GM12878 (cell line): ENCODE measurements at regions not wholly inside any gene's neighbourhood (a gene's known extent, or its start where the extent isn't known, plus 50 kb on each side); places are given as distances from the start of the nearest gene placed in this dataset.

Source experiments
- ATAC-seq: fragments of 200-7000 bp; cut with Tn5 transposase; 3 replicates; pipeline ENCODE4 v1.9.1; 2020; ENCODE audit warnings: mild to moderate bottlenecking, moderate library complexity
- BruUV-seq: library from RNA; stranded (reverse); fragments of 400-500 nt; replicated peaks from 2 replicates; lab custom pipeline; 2021; lab: Mats Ljungman, UMichigan
- CTCF ChIA-PET: fragments of 300-600 bp; sonication (Branson Sonifier 250); formaldehyde crosslinking; extraction: SDS; loops from one replicate; lab custom pipeline; 2021; ENCODE audit warnings: inconsistent platforms; lab: Yijun Ruan, JAX
- POLR2A ChIA-PET: fragments of 350-600 bp; formaldehyde crosslinking; extraction: SDS; loops from one replicate; lab custom pipeline; 2021; ENCODE audit warnings: inconsistent platforms; lab: Charles Lee
- RAD21 ChIA-PET: fragments of 300-600 bp; sonication (Branson Sonifier 250); formaldehyde crosslinking; loops from one replicate; lab custom pipeline; 2023; ENCODE audit warnings: antibody characterized with exemption; ENCODE audit not compliant: unreplicated experiment; lab: Charles Lee
- SMC1A ChIA-PET: fragments of 300-600 bp; sonication (Branson Sonifier 250); formaldehyde crosslinking; loops from one replicate; lab custom pipeline; 2023; ENCODE audit not compliant: unreplicated experiment, uncharacterized antibody; lab: Charles Lee
- DNase-seq: peaks from one replicate; pipeline ENCODE4 v3.0.0-alpha.2; 2011; ENCODE audit warnings: low read depth, low spot score
- FAIRE-seq: peaks from 3 replicates; lab custom pipeline; 2011; peaks lifted over from hg19 to GRCh38; lab: Jason Lieb, UNC
- H2AFZ ChIP-seq: 2 replicates; pipeline ENCODE4 v1.6.0; 2011; ENCODE audit warnings: low read depth, low read length, control low read depth; ENCODE audit not compliant: control insufficient read depth
- H3K27ac ChIP-seq: 2 replicates; pipeline ENCODE4 v1.5.1; 2011; ENCODE audit warnings: control low read depth; ENCODE audit not compliant: control insufficient read depth, insufficient read depth
- H3K27me3 ChIP-seq, 2 experiments: replicated peaks in 1 of 2; 2 replicates each; pipeline versions ENCODE4 v1.6.0 to v1.6.1; 2011; ENCODE audit warnings: low read length in 1 of 2; ENCODE audit not compliant: control insufficient read depth in 2 of 2, insufficient read depth in 2 of 2
- H3K36me3 ChIP-seq, 2 experiments: 2 replicates each; pipeline ENCODE4 v1.5.1; 2011; ENCODE audit warnings: low read length in 1 of 2; ENCODE audit not compliant: control insufficient read depth in 2 of 2, insufficient read depth in 2 of 2
- H3K4me1 ChIP-seq: 2 replicates; pipeline ENCODE4 v1.6.1; 2011; ENCODE audit warnings: mild to moderate bottlenecking, low read length, moderate library complexity, mixed read lengths; ENCODE audit not compliant: control insufficient read depth, insufficient read depth
- H3K4me2 ChIP-seq: 2 replicates; pipeline ENCODE4 v1.6.0; 2011; ENCODE audit warnings: control low read depth; ENCODE audit not compliant: control insufficient read depth, insufficient read depth
- H3K4me3 ChIP-seq: fragments of 200-600 bp; sonication (generic); 2 replicates; pipeline ENCODE4 v1.5.1; 2016
- H3K79me2 ChIP-seq: 2 replicates; pipeline ENCODE4 v1.6.0; 2011; ENCODE audit warnings: low read length; ENCODE audit not compliant: control insufficient read depth, insufficient read depth
- H3K9ac ChIP-seq: 2 replicates; pipeline ENCODE4 v1.8.0; 2011; ENCODE audit warnings: low read length, control low read depth, mixed read lengths; ENCODE audit not compliant: control insufficient read depth, insufficient read depth
- H3K9me3 ChIP-seq: replicated peaks from 3 replicates; pipeline ENCODE4 v1.5.1; 2011; ENCODE audit warnings: mild to moderate bottlenecking, low read length; ENCODE audit not compliant: control insufficient read depth, insufficient read depth
- H4K20me1 ChIP-seq: 2 replicates; pipeline ENCODE4 v1.6.0; 2011; ENCODE audit not compliant: control insufficient read depth, insufficient read depth
- NR2F1 ChIP-seq: fragments of 450-650 bp; conservative IDR thresholded peaks from 2 replicates; pipeline ENCODE4 v1.6.1; 2017; ENCODE audit warnings: mild to moderate bottlenecking
- POLR2AphosphoS2 ChIP-seq: IDR thresholded peaks from 2 replicates; pipeline ENCODE4 v1.6.1; 2011; ENCODE audit warnings: low read depth, mild to moderate bottlenecking, low read length, improper control_type of control experiment, moderate library complexity
- RAD51 ChIP-seq: fragments of 450-650 bp; IDR thresholded peaks from 2 replicates; pipeline ENCODE4 v1.6.1; 2016; ENCODE audit warnings: moderate library complexity, mild to moderate bottlenecking, inconsistent platforms
- SREBF1 ChIP-seq: IDR thresholded peaks from 2 replicates; pipeline ENCODE4 v1.6.1; 2012; ENCODE audit warnings: mild to moderate bottlenecking, low read length
- WGBS: methylation state at CpG from one replicate; pipeline ENCODE4 v1.1.6; 2016; ENCODE audit warnings: low lambda C conversion rate; ENCODE audit not compliant: insufficient replicate concordance, insufficient coverage; ENCODE audit errors: missing lambda C conversion rate; 5-methylcytosine and 5-hydroxymethylcytosine counted together
- in situ Hi-C: fragments of 300-500 bp; cut with MboI; formaldehyde crosslinking; loops from 9 replicates; pipeline ENCODE4 v1.14.3; 2018; ENCODE audit warnings: mixed read lengths
- intact Hi-C: fragments of 100-400 bp; cut with micrococcal nuclease; formaldehyde crosslinking; loops from one replicate; pipeline ENCODE4 v1.14.2; 2022; ENCODE audit not compliant: unreplicated experiment
- TF ChIP-seq, protein P1 (sequence below): fragments of 450-650 bp; IDR thresholded peaks from 2 replicates; pipeline ENCODE4 v1.6.1; 2017; ENCODE audit warnings: antibody characterized with exemption, mild to moderate bottlenecking, moderate library complexity
- TF ChIP-seq, protein P2 (sequence below): IDR thresholded peaks from 2 replicates; pipeline ENCODE4 v1.6.1; 2012; ENCODE audit warnings: low read depth, low read length, improper control_type of control experiment

GRCh38 chr1:222157612-222158011 lies 390.3 kb downstream of the HHIPL2 start (continued):
- TF ChIP-seq, protein P1, sequence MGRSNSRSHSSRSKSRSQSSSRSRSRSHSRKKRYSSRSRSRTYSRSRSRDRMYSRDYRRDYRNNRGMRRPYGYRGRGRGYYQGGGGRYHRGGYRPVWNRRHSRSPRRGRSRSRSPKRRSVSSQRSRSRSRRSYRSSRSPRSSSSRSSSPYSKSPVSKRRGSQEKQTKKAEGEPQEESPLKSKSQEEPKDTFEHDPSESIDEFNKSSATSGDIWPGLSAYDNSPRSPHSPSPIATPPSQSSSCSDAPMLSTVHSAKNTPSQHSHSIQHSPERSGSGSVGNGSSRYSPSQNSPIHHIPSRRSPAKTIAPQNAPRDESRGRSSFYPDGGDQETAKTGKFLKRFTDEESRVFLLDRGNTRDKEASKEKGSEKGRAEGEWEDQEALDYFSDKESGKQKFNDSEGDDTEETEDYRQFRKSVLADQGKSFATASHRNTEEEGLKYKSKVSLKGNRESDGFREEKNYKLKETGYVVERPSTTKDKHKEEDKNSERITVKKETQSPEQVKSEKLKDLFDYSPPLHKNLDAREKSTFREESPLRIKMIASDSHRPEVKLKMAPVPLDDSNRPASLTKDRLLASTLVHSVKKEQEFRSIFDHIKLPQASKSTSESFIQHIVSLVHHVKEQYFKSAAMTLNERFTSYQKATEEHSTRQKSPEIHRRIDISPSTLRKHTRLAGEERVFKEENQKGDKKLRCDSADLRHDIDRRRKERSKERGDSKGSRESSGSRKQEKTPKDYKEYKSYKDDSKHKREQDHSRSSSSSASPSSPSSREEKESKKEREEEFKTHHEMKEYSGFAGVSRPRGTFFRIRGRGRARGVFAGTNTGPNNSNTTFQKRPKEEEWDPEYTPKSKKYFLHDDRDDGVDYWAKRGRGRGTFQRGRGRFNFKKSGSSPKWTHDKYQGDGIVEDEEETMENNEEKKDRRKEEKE, result no peak

- CTCF ChIA-PET, result no interaction called here
- WGBS, result 0% methylated on average over 1 of the region's 1 CpG
- no peak overlapping the region for H3K27ac ChIP-seq
- intact Hi-C loops, result no loop called here
- TF ChIP-seq RAD51, result no peak
- TF ChIP-seq SREBF1, result no peak
- TF ChIP-seq, protein P2, sequence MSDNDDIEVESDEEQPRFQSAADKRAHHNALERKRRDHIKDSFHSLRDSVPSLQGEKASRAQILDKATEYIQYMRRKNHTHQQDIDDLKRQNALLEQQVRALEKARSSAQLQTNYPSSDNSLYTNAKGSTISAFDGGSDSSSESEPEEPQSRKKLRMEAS, result no peak
- TF ChIP-seq POLR2AphosphoS2, result no peak
- TF ChIP-seq NR2F1, result no peak
- no peak overlapping the region for H2AFZ ChIP-seq
- no peaks in the 10 kb centered on the region for H3K27me3 ChIP-seq
- H3K9ac ChIP-seq, result no peak overlapping the region
- no peaks in the 10 kb centered on the region for H4K20me1 ChIP-seq
- no peaks in the 10 kb centered on the region for H3K36me3 ChIP-seq
- POLR2A ChIA-PET, result no interaction called here
- in situ Hi-C loops, result no loop called here
- no peak for DNase-seq
- ATAC-seq, result no peak
- H3K4me1 ChIP-seq, result no peaks in the 10 kb centered on the region
- no peaks in the 10 kb centered on the region for H3K9me3 ChIP-seq
- no peak overlapping the region for H3K4me3 ChIP-seq
- RAD21 ChIA-PET, result no interaction called here
- no peak for FAIRE-seq
- H3K4me2 ChIP-seq, result no peak overlapping the region
- no peaks in the 10 kb centered on the region for H3K79me2 ChIP-seq
- SMC1A ChIA-PET, result no interaction called here
- BruUV-seq, result no TSS peak
Observed at GRCh38 chr1:222140206-222140605, 398.3 kb upstream of the DUSP10 start.
